LNCaP clone FGC (cell line): ENCODE measurements at regions not wholly inside any gene's neighbourhood (a gene's known extent, or its start where the extent isn't known, plus 50 kb on each side); places are given as distances from the start of the nearest gene placed in this dataset.
"Not testable (repeated sequence)": the region's sequence is repeated elsewhere in the genome, so short reads cannot be mapped to it uniquely, and the experiment has no call there.

ENCODE experiments used
- DNase-seq: peaks from one replicate; pipeline ENCODE4 v3.0.0-alpha.2; 2011; ENCODE audit warnings: low read depth
- H3K4me3 ChIP-seq: 2 replicates; pipeline ENCODE4 v1.5.1; 2011; ENCODE audit warnings: mild to moderate bottlenecking, low read depth, low read length, control low read depth
- CTCF ChIP-seq: IDR thresholded peaks from 2 replicates; pipeline ENCODE4 v1.5.1; 2012; ENCODE audit warnings: mild to moderate bottlenecking; ENCODE audit not compliant: control insufficient read depth, insufficient read depth; ENCODE audit errors: extremely low read depth

GRCh38 chr4:117135634-117136354 is 50.4 kb upstream of the TRAM1L1 start:
- DNase-seq: no peak
- no peak overlapping the region for H3K4me3 ChIP-seq
- no peak for TF ChIP-seq CTCF

GRCh38 chr4:117137145-117137544 is 51.8 kb upstream of the TRAM1L1 start:
- no peak overlapping the region for H3K4me3 ChIP-seq
- DNase-seq: no peak
- no peak for TF ChIP-seq CTCF

- not testable (repeated sequence) for H3K4me3 ChIP-seq, DNase-seq
Observed at GRCh38 chr4:117138732-117139131, 53.4 kb upstream of the TRAM1L1 start.

- no peak for TF ChIP-seq CTCF
- no peak for DNase-seq
- no peak overlapping the region for H3K4me3 ChIP-seq
Observed at GRCh38 chr4:117154251-117154650, 68.9 kb upstream of the TRAM1L1 start.

- no peak for TF ChIP-seq CTCF
- DNase-seq: no peak
- H3K4me3 ChIP-seq: no peak overlapping the region
Observed at GRCh38 chr4:117156806-117157205, 71.4 kb upstream of the TRAM1L1 start.

GRCh38 chr4:117157360-117157759 is 72.0 kb upstream of the TRAM1L1 start:
- no peak for TF ChIP-seq CTCF
- no peak overlapping the region for H3K4me3 ChIP-seq
- DNase-seq: no peak

GRCh38 chr4:117162976-117163375 is 77.6 kb upstream of the TRAM1L1 start:
- DNase-seq: no peak
- H3K4me3 ChIP-seq: no peak overlapping the region
- no peak for TF ChIP-seq CTCF
